ENCODE measurements at regions not wholly inside any gene's neighbourhood (a gene's known extent, or its start where the extent isn't known, plus 50 kb on each side); places are given as distances from the start of the nearest gene placed in this dataset.

DNA sequence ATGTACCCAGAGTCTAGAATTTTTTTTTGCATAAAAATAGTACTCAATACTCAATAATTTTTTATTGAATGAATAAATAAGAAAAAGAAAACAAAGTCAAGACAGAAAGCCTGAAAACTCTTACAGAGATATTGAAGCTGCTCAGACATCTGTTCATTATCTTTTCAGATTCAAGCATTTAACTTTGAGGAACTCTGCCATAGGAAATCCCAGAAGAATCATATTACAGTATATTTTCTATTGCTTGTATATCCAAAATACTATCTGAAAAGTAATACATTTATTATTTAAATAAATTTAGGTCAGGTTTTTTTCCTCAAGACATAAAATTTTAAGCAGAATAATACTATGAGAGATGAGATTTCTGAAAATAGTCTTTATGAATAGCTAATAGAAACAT lies 755.9 kb upstream of the ADGRL4 start:
- no peak overlapping the region for H3K27ac ChIP-seq (ENCODE audit: low read depth, low read length)
- no peak overlapping the region for H3K9ac ChIP-seq (ENCODE audit: extremely low read depth, low read length, poor library complexity, severe bottlenecking)
- peaks cover 8% of the 10 kb centered on the region for H3K9me3 ChIP-seq (ENCODE audit: control insufficient read depth, low read length)
- no peaks in the 10 kb centered on the region for H3K36me3 ChIP-seq (ENCODE audit: control insufficient read depth, insufficient read depth, low read length)
- H3K9me3 Mint-ChIP-seq, result peaks cover 6% of the 10 kb centered on the region
- no peak for DNase-seq
- H3K4me1 Mint-ChIP-seq, result peaks cover 2% of the 10 kb centered on the region
- H3K27me3 ChIP-seq (ENCODE audit: control insufficient read depth, insufficient read depth, low read length, poor library complexity, severe bottlenecking), result no peaks in the 10 kb centered on the region
- no peaks in the 10 kb centered on the region for H3K36me3 Mint-ChIP-seq (ENCODE audit: low read depth)
- H3K27me3 Mint-ChIP-seq (ENCODE audit: insufficient read depth), result no peaks in the 10 kb centered on the region
- H3K4me3 Mint-ChIP-seq, result no peak overlapping the region
- no peak overlapping the region for H3K4me3 ChIP-seq (ENCODE audit: low read length)
- TF ChIP-seq, protein P1, sequence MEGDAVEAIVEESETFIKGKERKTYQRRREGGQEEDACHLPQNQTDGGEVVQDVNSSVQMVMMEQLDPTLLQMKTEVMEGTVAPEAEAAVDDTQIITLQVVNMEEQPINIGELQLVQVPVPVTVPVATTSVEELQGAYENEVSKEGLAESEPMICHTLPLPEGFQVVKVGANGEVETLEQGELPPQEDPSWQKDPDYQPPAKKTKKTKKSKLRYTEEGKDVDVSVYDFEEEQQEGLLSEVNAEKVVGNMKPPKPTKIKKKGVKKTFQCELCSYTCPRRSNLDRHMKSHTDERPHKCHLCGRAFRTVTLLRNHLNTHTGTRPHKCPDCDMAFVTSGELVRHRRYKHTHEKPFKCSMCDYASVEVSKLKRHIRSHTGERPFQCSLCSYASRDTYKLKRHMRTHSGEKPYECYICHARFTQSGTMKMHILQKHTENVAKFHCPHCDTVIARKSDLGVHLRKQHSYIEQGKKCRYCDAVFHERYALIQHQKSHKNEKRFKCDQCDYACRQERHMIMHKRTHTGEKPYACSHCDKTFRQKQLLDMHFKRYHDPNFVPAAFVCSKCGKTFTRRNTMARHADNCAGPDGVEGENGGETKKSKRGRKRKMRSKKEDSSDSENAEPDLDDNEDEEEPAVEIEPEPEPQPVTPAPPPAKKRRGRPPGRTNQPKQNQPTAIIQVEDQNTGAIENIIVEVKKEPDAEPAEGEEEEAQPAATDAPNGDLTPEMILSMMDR (conservative IDR thresholded peaks at IDR 0.05), result no peak
- no peak overlapping the region for H3K27ac Mint-ChIP-seq
- H3K4me1 ChIP-seq (ENCODE audit: control insufficient read depth, insufficient read depth, low read length), result no peaks in the 10 kb centered on the region

DNA sequence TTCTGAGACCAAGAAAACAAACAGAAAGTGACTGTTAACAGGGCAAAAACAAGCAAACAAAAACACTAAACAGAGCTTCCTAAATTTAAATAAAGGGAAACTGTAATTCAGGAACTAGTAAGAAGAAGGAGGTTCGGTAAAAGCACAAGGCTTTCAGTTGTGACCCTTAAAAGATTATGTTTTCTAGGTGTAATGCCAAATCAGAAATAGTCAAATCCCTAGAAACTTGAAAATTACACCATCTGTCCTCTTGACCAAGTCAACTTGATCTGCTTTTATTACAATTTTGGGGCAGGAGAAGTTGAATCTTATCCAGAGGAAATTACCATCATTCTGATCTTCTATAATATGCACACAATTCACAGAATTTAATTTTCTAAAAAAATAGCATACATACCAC lies 754.0 kb upstream of the ADGRL4 start:
- Histone ChIP-seq H3K9ac (ENCODE audit: extremely low read depth, low read length, poor library complexity, severe bottlenecking) (no peak overlapping the region), H3K27ac (ENCODE audit: low read depth, low read length) (no peak overlapping the region), H3K36me3 (ENCODE audit: control insufficient read depth, insufficient read depth, low read length) (no peaks in the 10 kb centered on the region), H3K9me3 (ENCODE audit: control insufficient read depth, low read length) (peaks cover 8% of the 10 kb centered on the region), H3K4me1 (ENCODE audit: control insufficient read depth, insufficient read depth, low read length) (no peaks in the 10 kb centered on the region), H3K27me3 (ENCODE audit: control insufficient read depth, insufficient read depth, low read length, poor library complexity, severe bottlenecking) (no peaks in the 10 kb centered on the region), H3K4me3 (ENCODE audit: low read length) (no peak overlapping the region)
- Mint-ChIP-seq H3K36me3 (ENCODE audit: low read depth) (no peaks in the 10 kb centered on the region), H3K27ac (no peak overlapping the region), H3K4me1 (peaks cover 2% of the 10 kb centered on the region), H3K4me3 (no peak overlapping the region), H3K27me3 (ENCODE audit: insufficient read depth) (no peaks in the 10 kb centered on the region), H3K9me3 (peaks cover 6% of the 10 kb centered on the region)
- TF ChIP-seq, protein P1 (conservative IDR thresholded peaks at IDR 0.05), result no peak
- 90% methylated on average over 1 of the region's 1 CpG; no CpG with 5 or more reads in 1 of the 2 experiments for WGBS, 2 experiments (ENCODE audit: insufficient coverage in 1 of 2, insufficient read length in 1 of 2)
- no peak for DNase-seq

DNA sequence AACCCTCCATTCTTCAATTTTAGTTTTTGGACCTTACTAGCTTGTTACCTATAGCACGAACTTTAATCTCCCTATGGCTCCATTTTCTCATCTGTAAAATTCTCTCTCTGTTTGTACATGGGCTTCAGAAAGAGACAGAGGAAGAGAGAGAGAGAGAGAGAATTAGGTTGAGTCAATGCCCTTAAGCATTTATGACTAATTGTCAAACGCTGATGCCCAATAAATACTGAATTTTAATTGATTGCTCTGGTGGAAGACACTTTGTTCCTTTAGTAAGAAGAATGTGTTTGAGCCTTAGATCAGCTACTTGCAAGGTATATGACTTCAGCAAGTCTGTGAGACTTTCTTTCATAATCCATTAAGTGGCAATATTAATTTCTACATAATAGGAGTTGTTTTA lies 743.1 kb upstream of the ADGRL4 start:
- no peak overlapping the region for H3K4me3 Mint-ChIP-seq
- Histone ChIP-seq H3K4me1 (ENCODE audit: control insufficient read depth, insufficient read depth, low read length) (no peaks in the 10 kb centered on the region), H3K4me3 (ENCODE audit: low read length) (no peak overlapping the region), H3K9me3 (ENCODE audit: control insufficient read depth, low read length) (no peaks in the 10 kb centered on the region), H3K27me3 (ENCODE audit: control insufficient read depth, insufficient read depth, low read length, poor library complexity, severe bottlenecking) (no peaks in the 10 kb centered on the region), H3K9ac (ENCODE audit: extremely low read depth, low read length, poor library complexity, severe bottlenecking) (no peak overlapping the region), H3K36me3 (ENCODE audit: control insufficient read depth, insufficient read depth, low read length) (no peaks in the 10 kb centered on the region), H3K27ac (ENCODE audit: low read depth, low read length) (no peak overlapping the region)
- H3K27me3 Mint-ChIP-seq (ENCODE audit: insufficient read depth), result no peaks in the 10 kb centered on the region
- TF ChIP-seq, protein P1 (conservative IDR thresholded peaks at IDR 0.05), result no peak
- no peak overlapping the region for H3K27ac Mint-ChIP-seq
- H3K4me1 Mint-ChIP-seq, result no peaks in the 10 kb centered on the region
- 89 to 91% methylated on average over 1 to 2 of the region's 2 CpGs for WGBS, 2 experiments (ENCODE audit: insufficient coverage in 1 of 2, insufficient read length in 1 of 2)
- no peaks in the 10 kb centered on the region for H3K9me3 Mint-ChIP-seq
- H3K36me3 Mint-ChIP-seq (ENCODE audit: low read depth), result no peaks in the 10 kb centered on the region
- DNase-seq, result no peak

Data from endodermal cell (in vitro differentiated cells).